AG10803 (cell line): ENCODE measurements at regions not wholly inside any gene's neighbourhood (a gene's known extent, or its start where the extent isn't known, plus 50 kb on each side); places are given as distances from the start of the nearest gene placed in this dataset.
A peak's percentile ranks its signal among the peaks of the same experiment; 100 is the strongest.

Experiments
- DNase-seq: peaks from one replicate; pipeline ENCODE4 v3.0.0; 2010; ENCODE audit warnings: low read depth
- H3K4me3 ChIP-seq: 2 replicates; pipeline ENCODE4 v1.5.1; 2011; ENCODE audit warnings: mild to moderate bottlenecking, low read length, control low read depth
- CTCF ChIP-seq: conservative IDR thresholded peaks from 2 replicates; pipeline ENCODE4 v1.5.1; 2011; ENCODE audit warnings: mild to moderate bottlenecking, low read length, control low read depth, inconsistent platforms

GRCh38 chr6:105728995-105729394, 326.1 kb upstream of the PREP start:
- H3K4me3 ChIP-seq = no peak overlapping the region
- DNase-seq = no peak
- no peak for TF ChIP-seq CTCF

- no peak for TF ChIP-seq CTCF
- no peak overlapping the region for H3K4me3 ChIP-seq
- peak; percentile 55 for DNase-seq
Measured at GRCh38 chr6:105726902-105727655, 324.2 kb upstream of the PREP start.

- no peak for DNase-seq
- TF ChIP-seq CTCF = no peak
- no peak overlapping the region for H3K4me3 ChIP-seq
Measured at GRCh38 chr6:105714846-105715245, 312.0 kb upstream of the PREP start.

- DNase-seq = no peak
- TF ChIP-seq CTCF = no peak
- H3K4me3 ChIP-seq = no peak overlapping the region
Measured at GRCh38 chr6:105713474-105714118, 310.7 kb upstream of the PREP start.

DNA sequence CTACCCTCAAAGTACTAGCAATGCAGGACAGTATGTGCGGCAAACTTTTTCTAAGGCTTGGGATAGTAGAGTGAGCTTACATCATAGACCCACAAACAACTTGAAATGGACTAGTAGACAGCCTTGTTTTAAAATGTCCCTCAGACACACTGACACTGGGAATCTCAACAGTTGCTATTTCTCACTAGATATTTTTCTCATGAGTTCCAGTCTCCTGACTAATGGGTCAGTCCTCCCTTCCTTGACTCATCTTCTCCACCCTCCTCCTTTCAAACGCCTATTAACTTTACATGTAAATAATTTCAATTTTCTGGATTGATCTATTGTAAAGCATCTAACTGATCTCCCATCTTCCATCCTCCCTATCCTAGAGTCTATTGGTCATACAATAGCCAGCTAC, 308.3 kb upstream of the PREP start:
- DNase-seq = peak; percentile 18
- no peak for TF ChIP-seq CTCF

GRCh38 chr6:105705608-105706007, 302.7 kb upstream of the PREP start:
- H3K4me3 ChIP-seq = no peak overlapping the region
- no peak for TF ChIP-seq CTCF
- no peak for DNase-seq

More for the DNA sequence above, 308.3 kb upstream of the PREP start:
- no peak overlapping the region for H3K4me3 ChIP-seq

DNA sequence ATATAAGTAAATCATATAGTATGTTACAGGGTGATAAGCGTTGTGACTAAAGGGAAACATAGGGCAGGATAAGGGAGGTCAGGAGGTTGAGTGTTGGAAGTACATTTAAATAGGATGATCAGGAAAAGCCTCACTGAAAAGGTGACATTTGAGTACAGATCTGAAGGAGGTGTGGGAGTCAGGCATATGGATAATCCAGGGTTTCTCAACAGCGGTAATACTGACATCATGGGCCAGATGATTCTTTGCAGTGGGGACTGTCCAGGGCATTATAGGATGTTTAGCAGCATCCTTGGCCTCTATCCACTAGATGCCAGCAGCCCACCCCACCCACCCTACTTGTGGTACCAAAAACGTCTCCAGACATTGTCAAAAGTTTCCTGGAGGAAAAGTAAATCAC, 292.6 kb upstream of the PREP start:
- no peak for DNase-seq
- TF ChIP-seq CTCF = no peak
- no peak overlapping the region for H3K4me3 ChIP-seq
